ENCODE measurements at regions not wholly inside any gene's neighbourhood (a gene's known extent, or its start where the extent isn't known, plus 50 kb on each side); places are given as distances from the start of the nearest gene placed in this dataset.

- TF ChIP-seq EZH2 (IDR thresholded peaks at IDR 0.05; ENCODE audit: borderline replicate concordance, low read depth, low read length, severe bottlenecking): no peak
- TF ChIP-seq CTCF (IDR thresholded peaks at IDR 0.05; ENCODE audit: extremely low read depth in 1 of 2, insufficient read depth in 1 of 2, low read depth in 1 of 2, low read length in 2 of 2): no peak
- no peak for TF ChIP-seq POLR2A (IDR thresholded peaks at IDR 0.05; ENCODE audit: low read depth, low read length)
- TF ChIP-seq POLR2AphosphoS5 (IDR thresholded peaks at IDR 0.05; ENCODE audit: insufficient read depth, low read depth, low read length): no peak
- TF ChIP-seq MYC (IDR thresholded peaks at IDR 0.05; ENCODE audit: low read depth, low read length): no peak
Observed at GRCh38 chr11:21785351-21785750, 407.5 kb upstream of the ANO5 start.

Data from endothelial cell of umbilical vein (primary cell).